ENCODE measurements at regions not wholly inside any gene's neighbourhood (a gene's known extent, or its start where the extent isn't known, plus 50 kb on each side); places are given as distances from the start of the nearest gene placed in this dataset.
A peak's percentile ranks its signal among the peaks of the same experiment; 100 is the strongest.

GRCh38 chr3:17806201-17806600, 63.8 kb upstream of the TBC1D5 start:
- Mint-ChIP-seq H3K27me3 (peaks cover 7% of the 10 kb centered on the region), H3K36me3 (peaks cover 2% of the 10 kb centered on the region), H3K4me1 (peaks cover 20% of the 10 kb centered on the region), H3K9me3 (peaks cover 2% of the 10 kb centered on the region), H3K4me3 (no peak overlapping the region), H3K27ac (peak overlapping the region; percentile 72)
- no peak for DNase-seq

GRCh38 chr3:17805461-17805940, 63.1 kb upstream of the TBC1D5 start:
- Mint-ChIP-seq H3K4me3 (no peak overlapping the region), H3K36me3 (peaks cover 2% of the 10 kb centered on the region), H3K27ac (no peak overlapping the region), H3K9me3 (peaks cover 2% of the 10 kb centered on the region), H3K27me3 (peaks cover 5% of the 10 kb centered on the region), H3K4me1 (peaks cover 15% of the 10 kb centered on the region)
- DNase-seq, result no peak

GRCh38 chr3:17802950-17803349, 60.5 kb upstream of the TBC1D5 start:
- Mint-ChIP-seq H3K9me3 (peaks cover 2% of the 10 kb centered on the region), H3K4me1 (peaks cover 14% of the 10 kb centered on the region), H3K36me3 (peaks cover 2% of the 10 kb centered on the region), H3K27ac (no peak overlapping the region), H3K27me3 (no peaks in the 10 kb centered on the region), H3K4me3 (no peak overlapping the region)
- DNase-seq, result no peak

- Mint-ChIP-seq H3K9me3 (no peaks in the 10 kb centered on the region), H3K27me3 (no peaks in the 10 kb centered on the region), H3K4me3 (no peak overlapping the region), H3K36me3 (peaks cover 3% of the 10 kb centered on the region), H3K4me1 (peaks cover 4% of the 10 kb centered on the region), H3K27ac (no peak overlapping the region)
- no peak for DNase-seq
Measured at GRCh38 chr3:17801131-17801530, 58.7 kb upstream of the TBC1D5 start.

GRCh38 chr3:17800232-17800631, 57.8 kb upstream of the TBC1D5 start:
- Mint-ChIP-seq H3K9me3 (no peaks in the 10 kb centered on the region), H3K4me1 (no peaks in the 10 kb centered on the region)

DNA sequence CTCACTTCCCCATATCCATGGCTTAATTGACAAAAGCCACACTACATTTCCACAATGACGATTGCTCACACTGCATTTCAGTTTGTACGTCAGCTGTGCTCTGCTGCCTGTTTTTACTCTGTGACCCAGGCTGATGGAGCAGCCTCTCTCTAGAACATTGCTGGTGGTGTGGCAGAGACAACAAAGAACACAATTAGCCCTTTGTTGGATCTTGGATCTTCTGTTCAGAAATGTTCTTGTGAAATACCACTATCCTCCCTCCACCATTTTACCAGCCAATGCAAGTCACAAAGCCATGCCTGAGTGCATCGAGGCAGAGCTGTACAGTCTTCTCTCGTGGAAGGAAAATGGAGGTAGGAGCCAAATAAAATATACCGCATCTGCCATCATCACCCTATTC, 56.9 kb upstream of the TBC1D5 start:
- Mint-ChIP-seq H3K36me3 (peaks cover 2% of the 10 kb centered on the region), H3K27ac (no peak overlapping the region), H3K9me3 (no peaks in the 10 kb centered on the region), H3K27me3 (no peaks in the 10 kb centered on the region), H3K4me1 (no peaks in the 10 kb centered on the region), H3K4me3 (no peak overlapping the region)
- DNase-seq, result no peak

More at GRCh38 chr3:17800232-17800631, 57.8 kb upstream of the TBC1D5 start:
- Mint-ChIP-seq H3K4me3 (no peak overlapping the region), H3K27ac (no peak overlapping the region), H3K36me3 (peaks cover 2% of the 10 kb centered on the region), H3K27me3 (no peaks in the 10 kb centered on the region)
- DNase-seq, result no peak

GRCh38 chr3:17798000-17798399, 55.6 kb upstream of the TBC1D5 start:
- Mint-ChIP-seq H3K27ac (no peak overlapping the region), H3K9me3 (peaks cover 4% of the 10 kb centered on the region), H3K4me3 (no peak overlapping the region), H3K27me3 (no peaks in the 10 kb centered on the region), H3K4me1 (no peaks in the 10 kb centered on the region), H3K36me3 (peaks cover 5% of the 10 kb centered on the region)
- no peak for DNase-seq

GRCh38 chr3:17795711-17796110, 53.3 kb upstream of the TBC1D5 start:
- Mint-ChIP-seq H3K27me3 (no peaks in the 10 kb centered on the region), H3K4me1 (no peaks in the 10 kb centered on the region), H3K4me3 (no peak overlapping the region), H3K27ac (no peak overlapping the region), H3K36me3 (peaks cover 17% of the 10 kb centered on the region), H3K9me3 (peaks cover 12% of the 10 kb centered on the region)
- no peak for DNase-seq

DNA sequence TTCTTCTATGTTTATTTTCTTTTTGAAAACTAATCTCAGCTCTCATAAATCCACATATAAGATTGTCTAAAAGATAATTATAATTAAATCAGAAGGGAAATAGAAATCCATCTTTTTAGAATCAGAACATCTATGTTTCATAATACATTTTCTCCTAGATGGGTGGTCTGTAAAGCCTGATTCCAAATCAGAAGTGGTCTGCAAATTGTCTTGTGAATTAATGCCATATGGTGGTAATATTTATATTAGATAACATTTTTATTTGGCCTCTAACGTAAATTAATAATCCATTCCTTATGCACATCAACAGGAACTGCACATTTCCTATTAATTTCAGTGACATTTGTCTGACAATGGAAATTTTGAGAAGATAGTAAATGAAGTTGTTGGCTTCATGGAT, 52.8 kb upstream of the TBC1D5 start:
- no peak for DNase-seq
- Mint-ChIP-seq H3K27ac (no peak overlapping the region), H3K4me1 (no peaks in the 10 kb centered on the region), H3K4me3 (no peak overlapping the region), H3K36me3 (peaks cover 17% of the 10 kb centered on the region), H3K9me3 (peaks cover 12% of the 10 kb centered on the region), H3K27me3 (no peaks in the 10 kb centered on the region)

GRCh38 chr3:17793542-17794195, 51.2 kb upstream of the TBC1D5 start:
- no peak for DNase-seq
- H3K4me1 Mint-ChIP-seq, result no peaks in the 10 kb centered on the region
- no peaks in the 10 kb centered on the region for H3K27me3 Mint-ChIP-seq
- H3K4me3 Mint-ChIP-seq, result no peak overlapping the region
- H3K9me3 Mint-ChIP-seq, result peaks cover 14% of the 10 kb centered on the region
- peaks cover 17% of the 10 kb centered on the region for H3K36me3 Mint-ChIP-seq
- no peak overlapping the region for H3K27ac Mint-ChIP-seq
